Loucy (cell line): ENCODE measurements at regions not wholly inside any gene's neighbourhood (a gene's known extent, or its start where the extent isn't known, plus 50 kb on each side); places are given as distances from the start of the nearest gene placed in this dataset.

Experiments
- EZH2phosphoT487 ChIP-seq: fragments of 200-600 bp; IDR thresholded peaks from 2 replicates; pipeline ENCODE4 v1.6.1; 2018; ENCODE audit warnings: antibody characterized with exemption, mild to moderate bottlenecking, moderate library complexity, borderline replicate concordance
- TF ChIP-seq, protein P1 (sequence below): fragments of 200-600 bp; sonication (generic); conservative IDR thresholded peaks from 2 replicates; pipeline ENCODE4 v1.5.1; 2014; ENCODE audit warnings: mild to moderate bottlenecking, antibody characterized with exemption, low read length

DNA sequence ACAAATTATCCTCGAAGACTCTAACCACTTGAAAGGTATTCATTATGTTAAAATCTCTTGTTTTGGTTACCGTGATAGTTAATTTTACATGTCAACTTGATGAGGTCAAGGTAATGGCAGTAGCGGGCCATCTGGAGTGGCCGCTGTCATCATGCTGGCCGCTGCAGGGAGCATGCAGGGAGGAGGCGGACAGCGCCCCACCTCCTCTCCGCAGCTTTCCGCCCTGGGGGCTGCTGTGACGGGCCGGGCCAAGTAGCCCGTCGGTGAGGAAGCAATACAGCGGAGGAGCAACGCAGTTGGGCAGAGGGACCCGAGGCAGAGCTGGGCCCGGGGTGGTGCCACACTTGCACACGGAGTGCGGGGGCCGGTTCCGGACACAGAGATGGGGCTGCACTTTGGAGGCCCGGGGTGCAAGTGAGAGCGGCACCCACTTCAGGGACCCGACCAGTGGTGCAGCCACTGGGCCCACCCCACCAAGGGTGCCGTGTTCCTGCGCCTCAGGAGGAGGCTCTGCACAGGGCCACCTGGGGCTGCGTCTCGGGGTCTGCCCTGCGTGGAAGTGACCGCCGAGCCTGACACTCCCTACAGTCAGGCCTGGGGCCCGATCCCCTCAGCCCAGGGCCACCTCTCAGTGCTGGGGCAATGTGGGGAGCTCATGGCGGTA, 452.4 kb downstream of the LRATD1 start:
- TF ChIP-seq, protein P1, sequence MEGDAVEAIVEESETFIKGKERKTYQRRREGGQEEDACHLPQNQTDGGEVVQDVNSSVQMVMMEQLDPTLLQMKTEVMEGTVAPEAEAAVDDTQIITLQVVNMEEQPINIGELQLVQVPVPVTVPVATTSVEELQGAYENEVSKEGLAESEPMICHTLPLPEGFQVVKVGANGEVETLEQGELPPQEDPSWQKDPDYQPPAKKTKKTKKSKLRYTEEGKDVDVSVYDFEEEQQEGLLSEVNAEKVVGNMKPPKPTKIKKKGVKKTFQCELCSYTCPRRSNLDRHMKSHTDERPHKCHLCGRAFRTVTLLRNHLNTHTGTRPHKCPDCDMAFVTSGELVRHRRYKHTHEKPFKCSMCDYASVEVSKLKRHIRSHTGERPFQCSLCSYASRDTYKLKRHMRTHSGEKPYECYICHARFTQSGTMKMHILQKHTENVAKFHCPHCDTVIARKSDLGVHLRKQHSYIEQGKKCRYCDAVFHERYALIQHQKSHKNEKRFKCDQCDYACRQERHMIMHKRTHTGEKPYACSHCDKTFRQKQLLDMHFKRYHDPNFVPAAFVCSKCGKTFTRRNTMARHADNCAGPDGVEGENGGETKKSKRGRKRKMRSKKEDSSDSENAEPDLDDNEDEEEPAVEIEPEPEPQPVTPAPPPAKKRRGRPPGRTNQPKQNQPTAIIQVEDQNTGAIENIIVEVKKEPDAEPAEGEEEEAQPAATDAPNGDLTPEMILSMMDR: no peak
- TF ChIP-seq EZH2phosphoT487: no peak
